ENCODE measurements at regions not wholly inside any gene's neighbourhood (a gene's known extent, or its start where the extent isn't known, plus 50 kb on each side); places are given as distances from the start of the nearest gene placed in this dataset.

GRCh38 chr2:147346142-147346541, 498.7 kb upstream of the ACVR2A start:
- TF ChIP-seq CTCF (IDR thresholded peaks at IDR 0.05) (no peak), POLR2A (IDR thresholded peaks at IDR 0.05) (no peak)

Data from testis (tissue), 2 donors.